WTC11 (cell line): ENCODE measurements at regions not wholly inside any gene's neighbourhood (a gene's known extent, or its start where the extent isn't known, plus 50 kb on each side); places are given as distances from the start of the nearest gene placed in this dataset.

Experiments used
- ATAC-seq: fragments of 200-7000 bp; cut with Tn5 transposase; 2 replicates; pipeline ENCODE4 v1.10.0; 2021; ENCODE audit warnings: mild to moderate bottlenecking, moderate library complexity
- CTCF ChIA-PET: fragments of 300-600 bp; sonication (Branson Sonifier 250); formaldehyde crosslinking; loops from one replicate; lab custom pipeline; 2021; ENCODE audit warnings: antibody characterized with exemption; lab: Charles Lee
- POLR2A ChIA-PET: fragments of 350-600 bp; sonication (Branson Sonifier 250); formaldehyde crosslinking; loops from one replicate; lab custom pipeline; 2021; ENCODE audit warnings: antibody characterized with exemption; lab: Charles Lee
- DNase-seq: peaks from one replicate; pipeline ENCODE4 v3.0.0; 2021; ENCODE audit warnings: low spot score
- H3K27ac Mint-ChIP-seq: 2 replicates; pipeline ENCODE4 v1.8.0; 2021; ENCODE audit warnings: mixed read lengths
- H3K27me3 Mint-ChIP-seq: 2 replicates; pipeline ENCODE4 v1.8.0; 2021; ENCODE audit warnings: low read depth, mild to moderate bottlenecking, moderate library complexity, mixed read lengths
- H3K36me3 Mint-ChIP-seq: 2 replicates; pipeline ENCODE4 v1.8.0; 2021; ENCODE audit warnings: mixed read lengths
- H3K4me1 Mint-ChIP-seq: 2 replicates; pipeline ENCODE4 v1.8.0; 2022; ENCODE audit warnings: mixed read lengths
- H3K4me3 Mint-ChIP-seq: 2 replicates; pipeline ENCODE4 v1.8.0; 2021; ENCODE audit warnings: mild to moderate bottlenecking, moderate library complexity, mixed read lengths
- H3K9me3 Mint-ChIP-seq: 2 replicates; pipeline ENCODE4 v1.8.0; 2021; ENCODE audit warnings: mixed read lengths
- CREB1 ChIP-seq: sonication (generic); formaldehyde crosslinking; IDR thresholded peaks from 2 replicates; pipeline ENCODE4 v1.8.0; 2023; ENCODE audit warnings: mild to moderate bottlenecking, missing genetic modification reagents
- EMX1 ChIP-seq: fragments of 250-450 bp; sonication (Bioruptor Pico); IDR thresholded peaks from 2 replicates; pipeline ENCODE4 v1.8.0; 2021; ENCODE audit warnings: mild to moderate bottlenecking
- FOXP4 ChIP-seq: sonication (generic); formaldehyde crosslinking; IDR thresholded peaks from 2 replicates; pipeline ENCODE4 v1.8.0; 2022; ENCODE audit warnings: mild to moderate bottlenecking, missing genetic modification reagents
- GABPB1 ChIP-seq: sonication (generic); formaldehyde crosslinking; IDR thresholded peaks from 2 replicates; pipeline ENCODE4 v1.8.1; 2023; ENCODE audit warnings: mild to moderate bottlenecking, missing genetic modification reagents
- IRF2 ChIP-seq: sonication (generic); formaldehyde crosslinking; IDR thresholded peaks from 2 replicates; pipeline ENCODE4 v1.8.0; 2022; ENCODE audit warnings: low read depth, missing genetic modification reagents, borderline replicate concordance
- KAT7 ChIP-seq: sonication (generic); formaldehyde crosslinking; IDR thresholded peaks from 2 replicates; pipeline ENCODE4 v1.8.1; 2023; ENCODE audit warnings: missing genetic modification reagents, mild to moderate bottlenecking, borderline replicate concordance
- NFE2L1 ChIP-seq: sonication (generic); formaldehyde crosslinking; IDR thresholded peaks from 2 replicates; pipeline ENCODE4 v1.8.1; 2023; ENCODE audit warnings: missing genetic modification reagents
- PRRX2 ChIP-seq: fragments of 250-450 bp; sonication (Bioruptor Pico); IDR thresholded peaks from 2 replicates; pipeline ENCODE4 v1.8.0; 2021; ENCODE audit warnings: mild to moderate bottlenecking
- SOX15 ChIP-seq: fragments of 250-450 bp; sonication (Bioruptor Pico); IDR thresholded peaks from 2 replicates; pipeline ENCODE4 v1.9.0; 2021; ENCODE audit warnings: mild to moderate bottlenecking
- TCF7 ChIP-seq: sonication (generic); formaldehyde crosslinking; IDR thresholded peaks from 2 replicates; pipeline ENCODE4 v1.8.0; 2022; ENCODE audit warnings: mild to moderate bottlenecking, low read depth, missing genetic modification reagents, moderate library complexity
- TEAD1 ChIP-seq: sonication (generic); formaldehyde crosslinking; IDR thresholded peaks from 2 replicates; pipeline ENCODE4 v1.8.0; 2022; ENCODE audit warnings: mild to moderate bottlenecking, missing genetic modification reagents
- TEAD4 ChIP-seq: sonication (generic); formaldehyde crosslinking; IDR thresholded peaks from 2 replicates; pipeline ENCODE4 v1.8.0; 2022; ENCODE audit warnings: mild to moderate bottlenecking, missing genetic modification reagents
- USF2 ChIP-seq: sonication (generic); formaldehyde crosslinking; IDR thresholded peaks from 2 replicates; pipeline ENCODE4 v1.8.1; 2023; ENCODE audit warnings: mild to moderate bottlenecking, missing genetic modification reagents, moderate library complexity
- ZMAT4 ChIP-seq: fragments of 250-450 bp; sonication (Bioruptor Pico); IDR thresholded peaks from 2 replicates; pipeline ENCODE4 v1.9.0; 2021; ENCODE audit warnings: mild to moderate bottlenecking
- ZNF219 ChIP-seq: sonication (generic); formaldehyde crosslinking; IDR thresholded peaks from 2 replicates; pipeline ENCODE4 v1.8.0; 2023; ENCODE audit warnings: missing genetic modification reagents, mild to moderate bottlenecking, borderline replicate concordance
- ZNF232 ChIP-seq: sonication (generic); formaldehyde crosslinking; IDR thresholded peaks from 2 replicates; pipeline ENCODE4 v1.8.0; 2022; ENCODE audit warnings: mild to moderate bottlenecking, missing genetic modification reagents
- ZNF263 ChIP-seq: sonication (generic); formaldehyde crosslinking; IDR thresholded peaks from 2 replicates; pipeline ENCODE4 v1.8.1; 2022; ENCODE audit warnings: low read depth, mild to moderate bottlenecking, moderate library complexity, missing genetic modification reagents
- ZNF425 ChIP-seq: fragments of 250-450 bp; sonication (Bioruptor Pico); conservative IDR thresholded peaks from 2 replicates; pipeline ENCODE4 v1.9.0; 2021; ENCODE audit warnings: mild to moderate bottlenecking

- TF ChIP-seq FOXP4 (CRISPR knock-in tag), result no peak
- no peak for TF ChIP-seq EMX1 (CRISPR knock-in tag)
- no peak for TF ChIP-seq ZMAT4 (CRISPR knock-in tag)
- no peak for TF ChIP-seq TEAD4 (CRISPR knock-in tag)
- TF ChIP-seq TEAD1 (CRISPR knock-in tag), result no peak
- no peak for TF ChIP-seq NFE2L1 (CRISPR knock-in tag)
Observed at GRCh38 chr1:4088676-4089075, 188.6 kb upstream of the C1orf174 start (continued).

GRCh38 chr1:4089421-4090175 is 189.5 kb upstream of the C1orf174 start:
- Mint-ChIP-seq H3K36me3 (peaks cover 79% of the 10 kb centered on the region), H3K4me3 (no peak overlapping the region), H3K27me3 (peaks cover 25% of the 10 kb centered on the region), H3K4me1 (no peaks in the 10 kb centered on the region), H3K27ac (no peak overlapping the region), H3K9me3 (peaks cover 78% of the 10 kb centered on the region)
- ChIA-PET POLR2A (no interaction called here), CTCF (no interaction called here)
- TF ChIP-seq TCF7 (CRISPR knock-in tag), result no peak
- no peak for TF ChIP-seq PRRX2 (CRISPR knock-in tag)
- TF ChIP-seq USF2 (CRISPR knock-in tag), result no peak
- no peak for TF ChIP-seq ZNF232
- no peak for TF ChIP-seq SOX15 (CRISPR knock-in tag)
- TF ChIP-seq KAT7 (CRISPR knock-in tag), result no peak
- TF ChIP-seq ZNF263 (CRISPR knock-in tag), result no peak
- TF ChIP-seq CREB1 (CRISPR knock-in tag), result no peak
- no peak for TF ChIP-seq ZNF219 (CRISPR knock-in tag)
- no peak for TF ChIP-seq GABPB1 (CRISPR knock-in tag)
- TF ChIP-seq ZNF425 (CRISPR knock-in tag), result no peak
- no peak for DNase-seq
- ATAC-seq, result no peak

DNA sequence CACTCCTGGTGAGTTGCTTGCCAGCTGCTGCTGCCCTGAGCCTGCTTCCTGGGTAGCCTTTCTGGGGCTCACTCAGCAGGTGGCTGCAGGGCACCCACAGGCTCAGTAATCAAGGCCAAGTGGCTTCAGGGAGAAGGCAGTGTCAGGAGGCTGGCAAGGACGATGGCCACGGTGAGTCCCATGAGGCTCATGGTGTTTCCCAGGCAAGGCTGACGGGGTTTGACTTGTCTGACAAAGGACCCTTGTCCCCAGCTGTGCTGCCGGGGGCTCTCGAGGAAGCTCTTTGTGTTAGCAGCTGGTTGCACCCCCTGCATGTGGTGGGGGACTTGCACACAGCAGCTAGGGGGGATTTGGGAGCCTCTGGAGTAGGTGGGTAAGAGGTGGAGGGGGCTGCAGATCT is 190.5 kb upstream of the C1orf174 start:
- TF ChIP-seq IRF2 (CRISPR knock-in tag), result no peak
- TF ChIP-seq, all 79 proteins: peak for 0
- no peak for DNase-seq
- no peaks in the 10 kb centered on the region for H3K4me1 Mint-ChIP-seq
- peaks cover 78% of the 10 kb centered on the region for H3K36me3 Mint-ChIP-seq
- H3K4me3 Mint-ChIP-seq, result no peak overlapping the region
- no peak for ATAC-seq
- POLR2A ChIA-PET, result no interaction called here
- no peak overlapping the region for H3K27ac Mint-ChIP-seq
- peaks cover 74% of the 10 kb centered on the region for H3K9me3 Mint-ChIP-seq
- CTCF ChIA-PET, result no interaction called here
- H3K27me3 Mint-ChIP-seq, result peaks cover 25% of the 10 kb centered on the region
